NCI-H2171 (cell line): ENCODE measurements at regions not wholly inside any gene's neighbourhood (a gene's known extent, or its start where the extent isn't known, plus 50 kb on each side); places are given as distances from the start of the nearest gene placed in this dataset.
A peak's percentile ranks its signal among the peaks of the same experiment; 100 is the strongest.

Experiments
- DNase-seq: peaks from one replicate; lab custom pipeline; 2025; lab: John Stamatoyannopoulos, UW

- DNase-seq = no peak
Observed at GRCh38 chr17:77379065-77379428, 238.3 kb downstream of the SEC14L1 start.

- DNase-seq = no peak
Observed at GRCh38 chr17:77379832-77380231, 239.1 kb downstream of the SEC14L1 start.

DNA sequence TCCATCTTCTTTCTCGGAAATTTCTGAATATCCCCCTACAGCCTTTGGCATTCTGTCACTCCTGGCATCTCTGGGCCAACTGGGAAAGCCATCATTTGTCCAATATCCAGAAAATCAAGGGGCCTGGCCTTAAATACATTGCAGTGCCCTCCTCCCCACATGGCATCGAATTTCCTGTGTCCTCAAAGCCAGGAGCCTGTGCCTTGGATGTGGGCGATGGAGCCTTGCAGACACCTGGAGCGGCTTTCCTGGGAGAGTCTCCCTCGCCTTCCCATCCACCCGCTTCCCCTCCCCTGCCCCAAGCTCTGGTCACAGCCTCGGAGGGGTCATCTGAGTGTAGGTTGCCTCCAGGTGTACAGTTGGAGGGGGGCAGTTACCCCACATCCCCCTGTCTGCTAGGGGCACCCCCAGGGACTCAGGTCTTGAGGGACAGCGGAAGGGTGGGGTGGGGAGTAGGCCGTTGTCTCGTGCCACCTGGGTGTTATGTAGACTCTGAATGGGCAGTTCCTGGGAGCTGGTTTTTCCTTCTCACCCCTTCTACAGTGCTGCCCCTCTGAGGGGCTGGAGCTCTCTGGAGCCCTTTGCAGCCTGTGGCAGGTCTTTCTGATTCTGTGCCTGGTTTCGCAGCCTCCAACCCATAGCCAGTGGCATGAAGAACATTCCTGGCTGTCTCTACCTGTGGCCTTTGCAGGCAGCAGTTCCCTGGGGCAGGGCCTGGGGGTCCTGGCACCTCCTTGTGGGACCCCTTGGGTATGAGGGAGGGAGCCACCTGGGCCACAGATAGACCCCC is 239.8 kb downstream of the SEC14L1 start:
- DNase-seq = no peak

- DNase-seq = no peak
Observed at GRCh38 chr17:77381185-77381700, 240.5 kb downstream of the SEC14L1 start.

DNA sequence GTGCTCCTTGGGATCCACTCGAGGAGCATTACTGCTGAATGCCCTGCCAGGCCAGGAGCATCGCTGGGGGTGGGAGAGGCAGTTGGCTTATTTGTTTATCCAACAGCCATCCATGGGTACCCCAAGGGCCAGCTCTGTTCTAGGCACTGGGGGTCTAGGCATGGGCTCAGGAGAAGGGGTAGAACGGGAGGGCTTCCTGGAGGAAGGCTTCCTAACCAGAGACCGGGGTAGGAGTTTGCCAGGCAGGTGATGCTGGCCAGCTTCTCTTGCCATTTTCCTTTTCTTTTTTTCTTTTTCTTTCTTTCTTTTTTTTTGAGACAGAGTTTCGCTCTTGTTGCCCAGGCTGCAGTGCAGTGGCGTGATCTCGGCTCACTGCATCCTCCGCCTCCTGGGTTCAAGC is 241.0 kb downstream of the SEC14L1 start:
- no peak for DNase-seq

GRCh38 chr17:77382356-77382911 is 241.7 kb downstream of the SEC14L1 start:
- DNase-seq = peak; percentile 51

DNA sequence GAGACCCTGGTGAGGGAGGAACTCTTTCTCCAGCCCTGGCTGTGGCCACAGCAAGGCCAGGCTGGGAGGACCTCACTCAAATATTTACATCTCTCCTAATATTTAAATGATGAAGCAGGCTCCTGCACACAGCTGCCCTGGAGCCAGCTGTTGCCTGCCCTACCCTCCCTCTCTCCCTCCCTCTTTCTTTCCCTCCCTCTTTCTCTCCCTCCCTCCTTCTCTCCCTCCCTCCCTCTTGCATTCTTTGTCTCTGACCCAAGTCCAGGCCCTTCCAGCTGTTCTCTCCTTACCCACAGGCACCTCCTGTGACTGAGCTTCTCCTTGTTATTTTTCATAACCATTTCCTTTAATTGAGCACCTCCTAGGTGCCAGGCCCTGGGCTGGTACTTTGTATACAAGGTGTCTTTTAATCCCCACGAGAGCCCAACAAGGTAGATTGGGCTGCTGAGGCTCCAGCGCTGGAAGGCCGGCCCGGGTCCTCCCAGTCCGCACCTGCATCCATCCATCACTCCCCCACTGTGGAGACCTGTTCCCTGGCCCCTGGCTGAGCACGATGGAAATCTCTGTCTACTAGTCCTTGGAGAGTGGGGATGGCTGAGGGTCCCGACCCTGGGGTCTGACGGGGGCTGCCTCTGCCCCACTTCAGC is 242.3 kb downstream of the SEC14L1 start:
- peak; percentile 30 for DNase-seq

- peak; percentile 47 for DNase-seq
Observed at GRCh38 chr17:77383613-77384608, 243.1 kb downstream of the SEC14L1 start.

- no peak for DNase-seq
Observed at GRCh38 chr17:77385750-77386501, 245.2 kb downstream of the SEC14L1 start.

GRCh38 chr17:77386502-77387192 is 245.9 kb downstream of the SEC14L1 start:
- DNase-seq = no peak

- no peak for DNase-seq
Observed at GRCh38 chr17:77387891-77388290, 247.1 kb downstream of the SEC14L1 start.

GRCh38 chr17:77388384-77389306 is 247.9 kb downstream of the SEC14L1 start:
- no peak for DNase-seq

GRCh38 chr17:77390870-77391269 is 250.1 kb downstream of the SEC14L1 start:
- DNase-seq = no peak

GRCh38 chr17:77391668-77392375 is 251.1 kb downstream of the SEC14L1 start:
- DNase-seq = no peak

DNA sequence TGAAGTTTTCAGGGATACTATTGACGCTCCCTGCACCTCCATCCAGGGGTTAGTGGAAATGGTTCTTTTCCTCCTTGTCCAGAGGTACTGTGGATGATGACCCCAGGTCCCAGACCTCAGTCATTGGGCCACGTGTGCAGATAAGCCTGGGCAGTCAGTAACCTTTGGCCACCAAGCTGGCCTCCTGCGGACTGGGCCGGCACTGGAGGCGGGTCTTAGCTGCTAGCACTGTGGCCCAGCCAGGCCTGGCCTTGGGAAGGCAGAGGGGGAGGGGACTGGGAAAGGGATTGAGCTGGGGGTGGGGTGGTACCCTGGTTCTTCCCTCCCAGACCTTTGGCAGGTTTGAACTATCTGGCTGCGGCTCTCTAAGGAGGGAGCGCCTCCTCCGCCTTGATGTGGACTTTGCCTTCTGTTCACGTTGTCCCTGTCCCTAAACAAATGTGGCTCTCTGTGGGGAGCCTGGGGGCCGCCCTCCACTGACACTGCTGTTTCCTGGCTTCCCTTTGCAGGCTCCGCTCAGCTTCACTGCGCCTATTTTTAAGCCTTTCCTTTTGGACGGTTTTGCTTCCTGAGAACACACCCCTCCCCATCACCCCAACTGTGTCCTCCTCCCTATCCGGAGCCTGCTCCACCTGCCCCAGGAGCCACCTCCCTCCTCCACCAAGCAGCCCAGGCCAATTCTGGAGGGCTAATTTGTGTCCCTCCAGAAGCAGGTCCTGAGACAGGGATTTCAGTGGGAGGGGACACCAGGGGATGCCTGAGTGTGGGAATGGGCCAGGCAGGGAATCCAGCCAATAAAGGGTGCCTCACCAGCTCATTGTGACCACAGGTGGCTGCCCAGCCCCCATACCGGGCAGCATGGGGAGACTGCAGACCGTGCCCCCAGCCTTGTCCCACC is 251.9 kb downstream of the SEC14L1 start:
- DNase-seq = no peak

- no peak for DNase-seq
Observed at GRCh38 chr17:77393274-77393600, 252.5 kb downstream of the SEC14L1 start.

- DNase-seq = no peak
Observed at GRCh38 chr17:77393867-77394539, 253.2 kb downstream of the SEC14L1 start.
